NCI-H1092 (cell line): ENCODE measurements at regions not wholly inside any gene's neighbourhood (a gene's known extent, or its start where the extent isn't known, plus 50 kb on each side); places are given as distances from the start of the nearest gene placed in this dataset.
"Not testable (repeated sequence)": the region's sequence is repeated elsewhere in the genome, so short reads cannot be mapped to it uniquely, and the experiment has no call there.

Experiments used
- DNase-seq: peaks from one replicate; lab custom pipeline; 2025; lab: John Stamatoyannopoulos, UW

DNA sequence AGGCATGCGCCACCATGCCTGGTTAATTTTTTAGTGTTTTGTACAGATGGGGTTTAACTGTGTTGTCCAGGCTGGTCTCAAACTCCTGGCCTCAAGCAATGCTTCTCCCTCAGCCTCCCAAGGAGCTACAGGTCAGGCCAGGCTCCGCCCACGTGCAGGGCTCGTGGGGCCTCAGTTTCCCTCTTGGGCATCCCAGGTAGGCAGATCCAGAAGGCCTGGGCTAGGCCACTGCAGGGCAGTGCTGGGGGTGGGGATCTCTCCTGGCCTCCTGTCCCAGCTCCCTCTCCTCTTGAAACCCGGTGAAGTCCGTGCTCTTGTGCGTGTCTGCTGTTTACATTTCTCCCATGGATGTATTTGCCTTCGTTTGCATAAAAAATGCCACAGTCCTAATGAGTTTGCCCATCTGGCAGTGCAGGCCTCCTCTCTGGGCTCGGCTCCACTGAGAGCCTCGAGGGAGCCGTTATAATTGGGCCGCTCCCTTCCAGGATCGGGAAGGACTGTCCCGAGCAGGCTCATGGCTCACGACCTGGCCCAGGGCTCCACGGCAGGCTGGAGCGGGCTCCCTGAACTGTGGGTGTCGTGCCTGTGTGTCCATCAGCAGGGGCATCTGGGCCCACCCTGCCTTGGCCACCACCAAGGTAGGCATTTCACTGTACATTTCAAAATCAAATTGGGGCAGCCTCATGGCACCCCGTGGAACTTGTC, 52.6 kb upstream of the RUFY1 start:
- no peak for DNase-seq

DNA sequence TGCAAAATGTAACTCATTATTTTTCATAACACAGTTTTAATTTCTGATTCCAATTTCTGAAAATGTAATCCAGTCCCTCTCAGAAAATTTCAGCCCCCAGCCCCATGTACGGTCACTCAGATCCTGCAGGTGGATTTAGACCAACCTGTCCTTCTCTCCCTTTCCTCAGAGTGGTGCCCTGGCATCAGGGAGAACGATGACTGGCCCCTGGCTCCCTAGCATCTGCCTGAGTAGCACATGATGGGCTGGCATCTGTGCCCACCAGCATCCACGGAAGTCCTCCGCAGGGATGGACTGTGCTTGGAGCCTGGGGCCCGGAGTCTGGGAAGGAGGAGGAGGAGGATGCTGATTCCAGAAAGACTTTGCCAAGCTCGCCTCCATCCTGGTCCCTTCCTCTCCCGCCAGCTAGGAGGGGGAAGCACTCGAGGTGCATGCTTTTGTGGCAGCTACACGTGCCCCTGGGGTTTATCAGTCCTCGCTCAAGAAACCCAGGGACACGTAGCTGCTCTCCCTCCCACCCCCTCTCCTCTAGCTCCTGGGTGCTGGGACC, 54.4 kb upstream of the RUFY1 start:
- DNase-seq: no peak

DNA sequence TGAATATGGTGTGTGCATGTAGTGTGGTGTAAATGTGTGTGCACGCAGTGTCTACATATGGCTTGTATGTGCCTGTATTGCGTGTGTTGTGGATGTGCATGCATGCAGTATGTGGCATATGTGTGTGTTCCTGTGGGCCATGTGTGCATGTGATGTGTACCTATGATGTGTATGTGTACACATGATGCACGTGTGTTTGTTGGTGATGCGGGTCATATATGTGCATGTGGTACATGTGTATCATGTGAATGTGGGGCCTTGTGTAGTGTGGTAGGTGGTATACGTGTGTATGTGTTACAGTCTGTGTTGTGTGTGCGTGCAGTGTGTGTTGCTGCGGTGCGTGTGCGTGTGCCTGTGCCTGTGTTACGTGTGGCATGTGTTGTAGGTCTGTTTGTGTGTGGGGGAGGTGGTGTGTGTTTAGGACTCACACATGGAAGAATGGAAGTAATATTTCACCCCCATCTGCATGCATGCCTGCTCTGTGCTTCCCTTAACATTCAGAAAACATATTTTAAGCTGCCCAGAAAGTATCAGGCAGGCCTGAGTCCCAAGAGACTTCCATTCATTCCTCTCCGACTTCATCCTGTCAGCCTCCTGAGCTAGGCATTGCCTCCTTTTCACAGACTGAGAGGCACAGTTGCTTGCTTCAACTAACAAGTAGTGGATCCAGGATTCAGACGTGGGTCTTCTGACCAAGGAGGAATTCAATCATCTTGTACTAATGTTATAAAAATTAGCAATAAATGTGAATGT, 55.4 kb upstream of the RUFY1 start:
- DNase-seq: no peak

- DNase-seq: no peak
Observed at GRCh38 chr5:179488975-179489374, 61.4 kb upstream of the RUFY1 start.

GRCh38 chr5:179488491-179488890, 61.9 kb upstream of the RUFY1 start:
- no peak for DNase-seq

DNA sequence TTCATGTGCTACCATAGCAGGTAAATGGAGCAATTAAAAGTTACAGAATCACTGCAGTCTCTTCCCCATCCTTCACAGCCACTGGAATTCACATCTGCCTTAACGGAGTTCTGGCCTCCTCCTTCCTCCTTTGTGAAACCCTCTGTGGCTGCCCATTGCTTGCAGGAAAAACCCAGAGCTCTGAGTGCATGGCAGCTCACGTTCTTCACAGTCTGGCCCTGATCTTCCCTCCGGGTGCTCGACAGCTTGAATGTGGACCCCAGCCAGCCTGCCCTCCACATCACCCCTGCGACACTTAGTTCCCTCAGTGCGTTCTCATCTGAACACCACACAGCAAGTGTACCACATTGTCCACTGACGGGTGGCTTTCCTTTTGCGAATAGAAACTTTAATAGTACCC, 63.2 kb upstream of the RUFY1 start:
- no peak for DNase-seq

DNA sequence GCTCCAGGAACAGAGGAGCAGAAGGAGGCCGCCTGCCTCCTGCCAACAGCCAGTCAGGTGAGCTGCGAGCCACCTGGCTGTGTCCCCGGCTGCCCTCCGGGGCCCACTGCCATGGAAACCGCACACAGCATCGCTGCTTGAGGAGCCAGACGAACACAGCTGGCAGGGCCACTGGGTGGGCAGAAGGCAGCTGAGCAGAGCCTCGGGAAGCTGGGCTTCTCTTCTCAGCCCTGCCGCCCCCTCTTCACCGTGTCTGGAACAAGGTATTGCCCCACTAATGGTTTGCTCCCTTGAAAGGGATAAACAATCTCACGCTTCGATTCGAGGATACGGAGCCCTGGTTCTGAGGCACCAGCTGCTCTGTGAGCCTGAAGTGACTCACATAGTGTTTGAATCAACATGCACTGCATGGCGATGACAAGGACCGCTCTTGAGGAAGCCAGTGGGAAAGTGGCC, 63.7 kb upstream of the RUFY1 start:
- peak; percentile 79 for DNase-seq

- no peak for DNase-seq
Observed at GRCh38 chr5:179485845-179486575, 64.3 kb upstream of the RUFY1 start.

DNA sequence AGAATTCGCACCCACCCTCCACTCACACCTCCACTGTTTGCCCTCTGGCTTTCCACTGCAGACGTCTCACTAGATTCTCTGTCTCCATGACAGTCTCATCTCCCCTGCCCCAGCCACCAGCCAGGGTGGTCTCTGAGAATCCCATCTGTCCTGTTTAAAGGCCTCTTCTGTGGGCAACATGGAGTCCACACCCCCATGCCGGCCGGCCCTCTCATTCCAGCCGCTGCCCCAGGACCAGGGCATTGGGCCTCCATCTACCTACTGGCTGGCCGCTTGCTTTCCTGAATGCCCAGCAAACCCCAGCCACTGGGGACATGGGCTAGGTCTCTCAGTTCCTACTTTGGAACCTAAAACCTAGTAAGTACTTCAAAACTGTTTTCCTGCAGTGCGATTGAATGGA, 65.6 kb upstream of the RUFY1 start:
- no peak for DNase-seq

DNA sequence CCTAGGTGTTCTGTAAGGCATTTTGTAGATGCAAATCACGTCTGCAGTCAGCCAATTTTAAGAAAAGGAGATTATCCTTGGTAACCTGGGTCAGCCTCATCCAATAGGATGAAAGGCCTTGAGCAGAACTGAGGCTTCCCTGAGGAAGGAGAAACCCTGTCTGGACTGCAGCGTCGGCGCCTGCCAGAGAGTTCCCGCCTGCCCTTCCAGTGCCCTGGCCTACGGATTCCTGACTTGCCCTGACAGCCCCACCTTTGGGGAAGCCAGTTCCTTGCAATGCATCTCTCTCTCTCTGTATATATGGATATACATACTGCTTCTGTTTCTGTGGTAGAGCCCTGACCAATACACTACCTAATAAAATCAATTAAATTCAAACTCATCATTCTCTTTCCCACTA, 66.2 kb upstream of the RUFY1 start:
- DNase-seq: no peak

GRCh38 chr5:179478624-179479023, 71.7 kb upstream of the RUFY1 start:
- DNase-seq: no peak

DNA sequence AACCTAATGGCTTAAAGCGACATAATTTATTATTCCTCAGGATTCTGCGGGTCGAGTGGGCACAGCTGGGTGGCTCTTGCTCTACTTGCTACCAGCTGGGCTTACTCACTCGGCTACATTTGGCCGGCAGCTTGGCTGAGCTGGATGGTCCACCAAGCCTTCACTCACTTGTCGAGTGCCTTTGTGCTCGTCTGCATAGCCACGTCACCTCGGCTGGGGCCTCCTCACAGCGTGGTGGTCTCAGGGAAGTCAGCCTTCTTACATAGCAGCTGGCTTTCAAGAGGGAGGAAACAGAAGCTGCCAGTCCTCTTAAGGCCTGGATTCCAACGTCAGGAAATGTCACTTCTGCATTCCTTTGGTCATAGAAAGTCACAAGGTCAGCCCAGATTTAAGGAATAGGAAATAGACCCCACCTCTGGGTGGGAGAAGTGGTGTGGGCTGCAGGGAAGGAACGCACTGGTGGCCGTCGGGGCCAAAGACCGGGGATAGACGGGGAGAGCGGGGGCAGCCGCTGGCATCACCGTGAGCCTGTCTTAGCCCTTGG, 75.1 kb upstream of the RUFY1 start:
- no peak for DNase-seq

DNA sequence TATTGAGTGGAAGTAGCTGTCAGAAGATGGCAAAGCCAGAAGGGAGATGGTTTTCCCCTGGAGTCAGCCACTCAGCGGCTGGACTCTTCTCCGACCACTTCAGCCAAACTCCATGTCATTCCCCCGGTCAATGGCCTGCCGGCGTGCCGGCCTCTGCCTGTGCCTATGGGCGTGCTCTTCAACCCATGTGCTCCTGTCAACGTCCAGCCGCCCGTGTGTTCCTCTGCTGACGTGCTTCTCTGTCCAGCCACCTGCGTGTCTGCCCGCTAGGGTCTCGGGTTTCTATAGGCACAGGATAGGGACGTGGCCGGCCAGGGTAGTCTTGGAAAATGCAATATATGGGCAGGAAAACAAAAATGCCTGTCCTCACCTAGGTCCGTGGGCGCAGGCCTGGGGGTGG, 77.7 kb upstream of the RUFY1 start:
- DNase-seq: no peak

DNA sequence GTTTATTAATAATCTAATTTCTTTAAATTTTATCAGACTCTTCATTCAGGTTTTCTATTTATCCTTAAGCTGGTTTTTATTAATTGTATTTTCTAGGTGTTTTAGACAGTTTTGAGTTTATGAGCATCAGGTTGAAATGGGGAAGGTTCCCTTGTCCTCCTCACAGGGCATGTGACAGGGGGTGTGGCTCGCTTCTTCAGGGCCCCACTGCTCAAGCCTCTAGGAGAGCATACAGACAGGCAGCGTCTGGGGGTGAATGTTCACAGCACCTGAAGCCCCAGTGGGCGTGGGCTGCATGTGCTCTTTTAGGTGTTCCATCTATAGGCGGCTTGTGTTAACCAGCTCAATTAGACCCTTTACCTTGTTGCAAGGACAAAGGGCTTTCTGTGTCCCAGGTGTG, 78.2 kb upstream of the RUFY1 start:
- DNase-seq: no peak

- no peak for DNase-seq
Observed at GRCh38 chr5:179470201-179470600, 80.2 kb upstream of the RUFY1 start.

- no peak for DNase-seq
Observed at GRCh38 chr5:179468696-179469095, 81.7 kb upstream of the RUFY1 start.

DNA sequence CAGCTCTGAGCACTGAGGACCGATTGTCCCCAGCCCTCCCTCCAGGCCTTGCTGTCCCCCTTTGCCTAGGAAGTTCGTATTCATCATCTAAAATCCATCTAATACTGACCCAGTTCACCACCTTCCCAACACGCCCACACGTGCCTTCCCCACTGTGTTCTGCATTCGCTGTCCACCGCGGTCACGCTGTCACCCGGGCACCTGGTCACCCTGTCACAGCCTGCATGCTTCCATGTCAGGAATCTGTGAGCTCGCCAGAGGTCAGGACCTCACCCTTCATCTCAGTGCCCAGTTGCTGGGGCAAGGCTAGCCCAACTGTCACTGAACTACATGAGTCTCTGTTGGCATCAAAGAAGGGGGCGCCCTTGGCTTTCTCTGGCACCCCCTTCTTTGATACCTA, 82.9 kb upstream of the RUFY1 start:
- DNase-seq: no peak

DNA sequence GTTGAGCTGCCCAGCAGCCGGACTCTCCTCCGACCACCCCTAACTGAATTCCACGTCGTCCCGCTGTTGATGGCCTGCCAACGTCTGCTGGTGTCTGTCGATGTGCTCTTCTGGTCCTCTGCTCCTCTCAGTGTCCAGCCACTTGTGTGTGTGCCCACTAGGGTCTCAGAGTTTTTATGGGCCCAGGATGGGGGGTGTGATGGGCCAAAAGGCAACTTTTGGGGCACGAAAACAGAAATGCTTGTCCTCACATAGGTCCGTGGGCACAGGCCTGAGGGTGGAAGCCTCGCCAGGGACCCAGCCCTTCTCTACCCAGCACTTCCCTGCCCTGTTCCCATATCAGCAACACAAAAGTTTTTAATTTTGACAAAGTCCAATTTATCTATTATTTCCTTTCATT, 85.7 kb upstream of the RUFY1 start:
- DNase-seq: no peak

DNA sequence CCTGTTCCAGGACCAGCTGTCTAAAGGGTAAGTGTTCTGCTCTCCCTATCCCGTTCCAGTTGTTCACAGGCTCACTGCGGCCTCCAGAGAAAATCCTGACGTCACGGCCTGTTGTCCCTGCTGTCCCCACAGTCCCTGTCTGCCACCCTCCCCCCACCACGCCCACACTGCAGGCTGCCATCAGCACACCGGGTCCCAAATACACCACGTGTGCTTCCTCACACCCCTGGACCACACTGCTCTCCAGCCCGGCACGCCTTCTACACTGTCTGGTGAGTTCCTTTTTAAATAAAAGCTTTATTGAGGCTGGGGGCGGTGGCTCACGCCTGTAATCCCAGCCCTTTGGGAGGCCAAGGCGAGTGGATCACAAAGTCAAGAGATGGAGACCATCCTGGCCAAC, 88.3 kb upstream of the RUFY1 start:
- DNase-seq: no peak

DNA sequence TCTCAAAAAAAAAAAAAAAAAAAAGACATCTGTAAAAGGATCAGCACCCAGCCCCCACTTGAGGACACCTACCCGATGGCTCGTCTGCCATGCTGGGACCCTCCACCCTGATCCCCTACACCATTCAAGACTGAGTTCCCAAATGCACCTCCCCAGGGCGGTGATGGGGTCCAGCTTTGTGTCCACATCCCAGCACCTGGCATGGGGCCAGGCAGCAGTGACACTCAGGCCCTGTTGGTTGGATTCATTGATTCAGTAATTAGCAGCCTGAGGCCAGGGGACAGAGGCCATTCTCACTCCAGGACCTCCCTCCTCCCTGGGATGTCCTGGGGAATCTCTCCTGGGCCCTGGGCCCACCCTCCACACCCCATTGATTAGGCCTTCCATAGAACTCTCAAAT, 88.8 kb upstream of the RUFY1 start:
- DNase-seq: no peak

DNA sequence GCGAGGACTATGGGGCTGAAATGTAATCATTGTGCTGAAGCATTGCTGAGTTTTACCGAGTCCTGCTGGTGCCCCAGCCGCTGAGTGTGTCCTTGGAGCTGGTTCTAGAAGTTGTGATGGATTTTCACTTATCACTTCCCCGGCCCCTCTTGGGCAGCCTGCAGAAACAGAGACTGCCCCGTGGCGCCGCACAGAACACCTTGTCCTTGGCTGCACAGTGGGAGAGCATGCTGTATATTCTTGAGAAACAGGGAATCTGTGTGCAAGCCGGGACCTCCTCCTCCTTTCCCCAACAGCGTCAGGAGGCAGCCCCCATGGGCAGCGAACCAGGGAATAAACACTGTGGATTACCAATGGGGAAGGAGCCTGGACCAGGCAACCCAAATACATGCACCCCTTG, 90.6 kb upstream of the RUFY1 start:
- DNase-seq: no peak

DNA sequence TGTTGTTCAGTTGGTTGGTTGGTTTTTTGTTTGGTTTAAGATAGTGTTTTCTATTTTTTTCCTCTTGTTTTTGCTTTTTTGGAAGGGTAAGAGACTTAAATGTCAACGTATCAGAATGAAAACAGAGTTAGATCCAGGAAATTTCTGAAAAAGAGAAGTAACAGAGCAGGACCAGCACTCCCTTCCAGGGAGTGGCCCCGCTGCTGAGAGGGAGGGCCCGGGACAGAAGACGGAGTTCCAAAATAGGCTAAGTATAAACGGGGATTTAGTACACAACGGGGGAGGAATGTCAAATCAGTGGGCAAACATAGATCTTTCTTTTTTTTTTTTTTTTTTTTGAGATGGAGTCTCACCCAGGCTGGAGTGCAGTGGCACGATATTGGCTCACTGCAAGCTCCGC, 92.7 kb upstream of the RUFY1 start:
- no peak for DNase-seq

GRCh38 chr5:179456075-179456474, 94.3 kb upstream of the RUFY1 start:
- DNase-seq: not testable (repeated sequence)
